Calu3 (cell line): ENCODE measurements at regions not wholly inside any gene's neighbourhood (a gene's known extent, or its start where the extent isn't known, plus 50 kb on each side); places are given as distances from the start of the nearest gene placed in this dataset.

Experiments used
- BruUV-seq: library from RNA; stranded (reverse); fragments of 400-500 nt; replicated peaks from 2 replicates; lab custom pipeline; 2021; lab: Mats Ljungman, UMichigan
- CTCF ChIA-PET: fragments of 300-600 bp; sonication (Branson Sonifier 250); formaldehyde crosslinking; loops from one replicate; lab custom pipeline; 2022; ENCODE audit warnings: antibody characterized with exemption; lab: Charles Lee
- DNase-seq: peaks from one replicate; pipeline ENCODE4 v3.0.0; 2022
- H3K27ac Mint-ChIP-seq: one replicate; pipeline ENCODE4 v1.8.0; 2022; ENCODE audit warnings: mixed read lengths; ENCODE audit not compliant: unreplicated experiment
- H3K27me3 Mint-ChIP-seq: one replicate; pipeline ENCODE4 v1.8.0; 2022; ENCODE audit warnings: mixed read lengths; ENCODE audit not compliant: unreplicated experiment
- H3K36me3 Mint-ChIP-seq: one replicate; pipeline ENCODE4 v1.8.0; 2022; ENCODE audit warnings: mild to moderate bottlenecking, moderate library complexity, mixed read lengths; ENCODE audit not compliant: insufficient read depth, unreplicated experiment
- H3K4me1 Mint-ChIP-seq: one replicate; pipeline ENCODE4 v1.8.0; 2022; ENCODE audit warnings: mild to moderate bottlenecking, low read depth, mixed read lengths; ENCODE audit not compliant: unreplicated experiment
- H3K4me3 Mint-ChIP-seq: one replicate; pipeline ENCODE4 v1.8.0; 2022; ENCODE audit warnings: mild to moderate bottlenecking, low read depth, moderate library complexity, mixed read lengths; ENCODE audit not compliant: unreplicated experiment
- H3K9me3 Mint-ChIP-seq: one replicate; pipeline ENCODE4 v1.8.0; 2022; ENCODE audit warnings: low read depth, mixed read lengths; ENCODE audit not compliant: unreplicated experiment
- intact Hi-C: fragments of 100-400 bp; cut with micrococcal nuclease; formaldehyde crosslinking; loops from one replicate; pipeline ENCODE4 v1.10.0; 2022; ENCODE audit not compliant: unreplicated experiment
- TF ChIP-seq, protein P1 (sequence below): fragments of 200-600 bp; IDR thresholded peaks from one replicate; pipeline ENCODE4 v1.8.0; 2022; ENCODE audit warnings: antibody characterized with exemption; ENCODE audit not compliant: unreplicated experiment

GRCh38 chr6:103167345-103168071 is 1692.2 kb downstream of the HACE1 start:
- intact Hi-C loops = no loop called here
- CTCF ChIA-PET = no interaction called here

GRCh38 chr6:103154779-103155572 is 1704.7 kb downstream of the HACE1 start:
- intact Hi-C loops = no loop called here
- Mint-ChIP-seq H3K27me3 (no peaks in the 10 kb centered on the region), H3K27ac (no peak overlapping the region), H3K36me3 (no peaks in the 10 kb centered on the region), H3K9me3 (no peaks in the 10 kb centered on the region), H3K4me3 (no peak overlapping the region), H3K4me1 (no peaks in the 10 kb centered on the region)
- TF ChIP-seq, protein P1, sequence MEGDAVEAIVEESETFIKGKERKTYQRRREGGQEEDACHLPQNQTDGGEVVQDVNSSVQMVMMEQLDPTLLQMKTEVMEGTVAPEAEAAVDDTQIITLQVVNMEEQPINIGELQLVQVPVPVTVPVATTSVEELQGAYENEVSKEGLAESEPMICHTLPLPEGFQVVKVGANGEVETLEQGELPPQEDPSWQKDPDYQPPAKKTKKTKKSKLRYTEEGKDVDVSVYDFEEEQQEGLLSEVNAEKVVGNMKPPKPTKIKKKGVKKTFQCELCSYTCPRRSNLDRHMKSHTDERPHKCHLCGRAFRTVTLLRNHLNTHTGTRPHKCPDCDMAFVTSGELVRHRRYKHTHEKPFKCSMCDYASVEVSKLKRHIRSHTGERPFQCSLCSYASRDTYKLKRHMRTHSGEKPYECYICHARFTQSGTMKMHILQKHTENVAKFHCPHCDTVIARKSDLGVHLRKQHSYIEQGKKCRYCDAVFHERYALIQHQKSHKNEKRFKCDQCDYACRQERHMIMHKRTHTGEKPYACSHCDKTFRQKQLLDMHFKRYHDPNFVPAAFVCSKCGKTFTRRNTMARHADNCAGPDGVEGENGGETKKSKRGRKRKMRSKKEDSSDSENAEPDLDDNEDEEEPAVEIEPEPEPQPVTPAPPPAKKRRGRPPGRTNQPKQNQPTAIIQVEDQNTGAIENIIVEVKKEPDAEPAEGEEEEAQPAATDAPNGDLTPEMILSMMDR = no peak
- DNase-seq = no peak
- CTCF ChIA-PET = no interaction called here
- no TSS peak for BruUV-seq

More at GRCh38 chr6:103167345-103168071, 1692.2 kb downstream of the HACE1 start:
- Mint-ChIP-seq H3K27ac (no peak overlapping the region), H3K9me3 (peaks cover 3% of the 10 kb centered on the region), H3K4me3 (no peak overlapping the region), H3K36me3 (no peaks in the 10 kb centered on the region), H3K27me3 (no peaks in the 10 kb centered on the region), H3K4me1 (no peaks in the 10 kb centered on the region)
- no TSS peak for BruUV-seq
- no peak for DNase-seq
- TF ChIP-seq, protein P1 = no peak

DNA sequence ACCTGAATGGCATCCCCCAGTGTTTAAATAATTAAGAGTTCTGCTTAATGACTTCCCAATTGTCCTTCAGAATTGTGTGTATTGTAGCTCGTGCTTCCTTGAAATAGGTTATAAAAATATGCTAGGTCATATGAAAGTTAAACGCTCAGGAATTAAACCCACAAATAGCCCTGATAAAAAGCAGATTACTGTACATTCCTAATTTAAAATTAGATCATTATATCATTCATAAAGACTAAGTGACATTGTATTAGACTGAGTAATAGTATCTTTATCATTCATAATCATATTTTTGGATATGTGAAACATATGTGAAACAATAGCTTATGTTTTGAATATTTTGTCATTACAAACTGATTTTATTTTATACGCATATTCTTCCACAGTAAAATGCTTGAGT is 1706.7 kb downstream of the HACE1 start:
- BruUV-seq = no TSS peak
- intact Hi-C loops = no loop called here
- H3K9me3 Mint-ChIP-seq = no peaks in the 10 kb centered on the region
- no peak overlapping the region for H3K27ac Mint-ChIP-seq
- no peaks in the 10 kb centered on the region for H3K27me3 Mint-ChIP-seq
- H3K36me3 Mint-ChIP-seq = no peaks in the 10 kb centered on the region
- CTCF ChIA-PET = no interaction called here
- H3K4me3 Mint-ChIP-seq = no peak overlapping the region
- no peak for DNase-seq
- no peaks in the 10 kb centered on the region for H3K4me1 Mint-ChIP-seq
- TF ChIP-seq, protein P1 = no peak

DNA sequence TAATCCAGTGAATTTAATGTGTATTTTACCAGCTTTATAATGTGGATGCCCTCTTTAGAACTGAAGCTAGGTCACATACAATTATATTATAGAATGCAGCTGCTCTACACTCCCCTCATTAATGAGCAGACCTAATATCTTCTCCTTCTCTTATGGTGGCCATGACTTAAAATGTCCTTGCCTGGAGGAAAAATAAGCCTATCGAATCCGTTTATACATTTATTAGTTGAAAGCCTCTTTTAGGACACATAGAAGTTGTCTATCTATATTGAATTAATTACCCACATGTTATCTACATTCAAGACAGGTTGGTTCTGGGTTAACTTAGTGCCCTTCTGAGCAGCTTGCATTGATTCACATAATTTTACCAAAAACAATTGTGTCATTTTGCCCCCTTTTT is 1716.8 kb downstream of the HACE1 start:
- BruUV-seq = no TSS peak
- Mint-ChIP-seq H3K4me3 (no peak overlapping the region), H3K36me3 (no peaks in the 10 kb centered on the region), H3K4me1 (no peaks in the 10 kb centered on the region), H3K27ac (no peak overlapping the region), H3K27me3 (no peaks in the 10 kb centered on the region), H3K9me3 (no peaks in the 10 kb centered on the region)
- TF ChIP-seq, protein P1 = no peak
- intact Hi-C loops = no loop called here
- DNase-seq = no peak
- CTCF ChIA-PET = no interaction called here
